IMR-90 (cell line): ENCODE measurements at regions not wholly inside any gene's neighbourhood (a gene's known extent, or its start where the extent isn't known, plus 50 kb on each side); places are given as distances from the start of the nearest gene placed in this dataset.

ENCODE experiments used
- ATAC-seq: fragments of 200-7000 bp; cut with Tn5 transposase; 2 replicates; pipeline ENCODE4 v1.9.1; 2020; ENCODE audit warnings: low read depth, mild to moderate bottlenecking, moderate library complexity
- BruUV-seq: library from RNA; stranded (reverse); fragments of 400-500 nt; replicated peaks from 2 replicates; lab custom pipeline; 2021; lab: Mats Ljungman, UMichigan
- CTCF ChIA-PET: fragments of 300-600 bp; formaldehyde crosslinking; extraction: SDS; loops from one replicate; lab custom pipeline; 2021; ENCODE audit warnings: antibody characterized with exemption; lab: Yijun Ruan, JAX
- POLR2A ChIA-PET: fragments of 300-600 bp; sonication (Branson Sonifier 250); formaldehyde crosslinking; loops from one replicate; lab custom pipeline; 2022; ENCODE audit warnings: antibody characterized with exemption; ENCODE audit not compliant: unreplicated experiment; lab: Charles Lee
- DNase-seq: peaks from one replicate; pipeline ENCODE4 v3.0.0; 2013
- H2AFZ ChIP-seq: replicated peaks from 2 replicates; pipeline ENCODE3; 2013; ENCODE audit warnings: low read length, mild to moderate bottlenecking; ENCODE audit not compliant: poor library complexity
- H2AK5ac ChIP-seq: 2 replicates; pipeline ENCODE4 v1.6.1; 2013; ENCODE audit warnings: low read depth, low read length, inconsistent platforms
- H2AK9ac ChIP-seq: replicated peaks from 2 replicates; pipeline ENCODE3; 2013; ENCODE audit warnings: mild to moderate bottlenecking, low read depth, low read length, moderate library complexity; ENCODE audit not compliant: poor library complexity
- H2BK120ac ChIP-seq: 2 replicates; pipeline ENCODE4 v1.6.1; 2013; ENCODE audit warnings: low read depth, low read length, inconsistent platforms
- H2BK15ac ChIP-seq: 3 replicates; pipeline ENCODE4 v1.6.1; 2013; ENCODE audit warnings: low read depth, low read length, inconsistent platforms
- H2BK20ac ChIP-seq: 2 replicates; pipeline ENCODE4 v1.6.1; 2013; ENCODE audit warnings: low read depth, mild to moderate bottlenecking, inconsistent platforms, low read length, moderate library complexity
- H2BK5ac ChIP-seq: 2 replicates; pipeline ENCODE4 v1.6.1; 2013; ENCODE audit warnings: mild to moderate bottlenecking, low read depth, low read length, inconsistent platforms; ENCODE audit not compliant: poor library complexity, severe bottlenecking
- H3K14ac ChIP-seq: replicated peaks from 2 replicates; pipeline ENCODE4 v1.6.1; 2013; ENCODE audit warnings: low read depth, low read length, inconsistent platforms
- H3K18ac ChIP-seq: 2 replicates; pipeline ENCODE4 v1.6.1; 2013; ENCODE audit warnings: low read depth, low read length, control low read depth
- H3K23ac ChIP-seq: 2 replicates; pipeline ENCODE4 v1.6.1; 2013; ENCODE audit warnings: low read depth, low read length, inconsistent platforms
- H3K27ac ChIP-seq: 2 replicates; pipeline ENCODE4 v1.5.1; 2013; ENCODE audit warnings: mild to moderate bottlenecking, control low read depth, low read length; ENCODE audit not compliant: insufficient read depth
- H3K27me3 ChIP-seq: 2 replicates; pipeline ENCODE4 v1.6.1; 2013; ENCODE audit warnings: low read length; ENCODE audit not compliant: control insufficient read depth, insufficient read depth
- H3K36me3 ChIP-seq: 2 replicates; pipeline ENCODE4 v1.6.1; 2013; ENCODE audit warnings: low read length, mixed read lengths; ENCODE audit not compliant: control insufficient read depth, insufficient read depth
- H3K4ac ChIP-seq: 2 replicates; pipeline ENCODE4 v1.6.1; 2013; ENCODE audit warnings: low read depth, low read length, inconsistent platforms
- H3K4me1 ChIP-seq: 2 replicates; pipeline ENCODE4 v1.6.1; 2013; ENCODE audit warnings: low read length, mixed read lengths; ENCODE audit not compliant: control insufficient read depth, insufficient read depth
- H3K4me2 ChIP-seq: 2 replicates; pipeline ENCODE4 v1.6.1; 2013; ENCODE audit warnings: low read depth, mild to moderate bottlenecking, control low read depth, low read length, moderate library complexity
- H3K4me3 ChIP-seq: 2 replicates; pipeline ENCODE4 v1.5.1; 2013; ENCODE audit warnings: low read depth, mild to moderate bottlenecking, control low read depth, low read length, moderate library complexity; ENCODE audit not compliant: insufficient read depth
- H3K56ac ChIP-seq: 2 replicates; pipeline ENCODE4 v1.6.1; 2013; ENCODE audit warnings: low read length, inconsistent platforms; ENCODE audit not compliant: insufficient read depth; ENCODE audit errors: extremely low read depth
- H3K79me1 ChIP-seq, 2 experiments: 2 replicates each; pipeline ENCODE4 v1.6.1; 2013; ENCODE audit warnings: low read length in 2 of 2, inconsistent platforms in 1 of 2, low read depth in 1 of 2
- H3K9ac ChIP-seq: 2 replicates; pipeline ENCODE4 v1.6.1; 2013; ENCODE audit warnings: low read depth, low read length, control low read depth
- H3K9me1 ChIP-seq: 2 replicates; pipeline ENCODE4 v1.6.1; 2013; ENCODE audit warnings: low read length, inconsistent platforms; ENCODE audit not compliant: insufficient read depth
- H3K9me3 ChIP-seq: 2 replicates; pipeline ENCODE4 v1.6.1; 2013; ENCODE audit warnings: low read length; ENCODE audit not compliant: control insufficient read depth, insufficient read depth
- H4K20me1 ChIP-seq: 2 replicates; pipeline ENCODE4 v1.6.1; 2013; ENCODE audit warnings: low read length, inconsistent platforms; ENCODE audit not compliant: insufficient read depth
- H4K5ac ChIP-seq: 2 replicates; pipeline ENCODE4 v1.6.1; 2013; ENCODE audit warnings: mild to moderate bottlenecking, low read depth, low read length, control low read depth
- H4K8ac ChIP-seq, 2 experiments: 2 replicates each; pipeline ENCODE4 v1.6.1; 2013; ENCODE audit warnings: low read depth in 2 of 2, low read length in 2 of 2, control low read depth in 1 of 2, inconsistent platforms in 1 of 2
- H4K91ac ChIP-seq: 2 replicates; pipeline ENCODE4 v1.6.1; 2013; ENCODE audit warnings: low read depth, low read length, inconsistent platforms; ENCODE audit not compliant: insufficient read depth
- BHLHE40 ChIP-seq: fragments of 150-350 bp; IDR thresholded peaks from 2 replicates; pipeline ENCODE4 v1.6.1; 2016; ENCODE audit warnings: mild to moderate bottlenecking, low read depth, low read length
- CEBPB ChIP-seq: IDR thresholded peaks from 2 replicates; pipeline ENCODE4 v1.6.1; 2012; ENCODE audit warnings: low read depth, low read length, improper control_type of control experiment
- CHD1 ChIP-seq: IDR thresholded peaks from 2 replicates; pipeline ENCODE4 v1.6.1; 2012; ENCODE audit warnings: low read depth, low read length, improper control_type of control experiment
- CTCF ChIP-seq: conservative IDR thresholded peaks from 2 replicates; pipeline ENCODE4 v1.5.1; 2012; ENCODE audit warnings: mild to moderate bottlenecking, low read depth, low read length, improper control_type of control experiment
- ELK1 ChIP-seq: fragments of 150-350 bp; IDR thresholded peaks from 2 replicates; pipeline ENCODE4 v1.6.1; 2016; ENCODE audit warnings: low read depth, mild to moderate bottlenecking, low read length, moderate library complexity, borderline replicate concordance
- FOS ChIP-seq: fragments of 150-350 bp; IDR thresholded peaks from 2 replicates; pipeline ENCODE4 v1.6.1; 2016; ENCODE audit warnings: low read depth, low read length
- MAZ ChIP-seq: IDR thresholded peaks from 2 replicates; pipeline ENCODE4 v1.6.1; 2012; ENCODE audit warnings: low read depth, mild to moderate bottlenecking, low read length, improper control_type of control experiment, moderate library complexity, borderline replicate concordance
- MXI1 ChIP-seq: IDR thresholded peaks from 2 replicates; pipeline ENCODE4 v1.6.1; 2012; ENCODE audit warnings: low read depth, mild to moderate bottlenecking, low read length, moderate library complexity, borderline replicate concordance
- NFE2L2 ChIP-seq: fragments of 150-350 bp; IDR thresholded peaks from 2 replicates; pipeline ENCODE4 v1.6.1; 2016; ENCODE audit warnings: low read depth, mild to moderate bottlenecking, low read length
- POLR2A ChIP-seq: IDR thresholded peaks from 2 replicates; pipeline ENCODE4 v1.6.1; 2012; ENCODE audit warnings: mild to moderate bottlenecking, low read depth, low read length
- RAD21 ChIP-seq: IDR thresholded peaks from 2 replicates; pipeline ENCODE4 v1.6.1; 2012; ENCODE audit warnings: low read length, improper control_type of control experiment
- RCOR1 ChIP-seq: IDR thresholded peaks from 2 replicates; pipeline ENCODE4 v1.6.1; 2012; ENCODE audit warnings: mild to moderate bottlenecking, low read length, improper control_type of control experiment; ENCODE audit not compliant: insufficient replicate concordance
- RFX5 ChIP-seq: IDR thresholded peaks from 2 replicates; pipeline ENCODE4 v1.8.0; 2012; ENCODE audit warnings: low read depth, mild to moderate bottlenecking, low read length, moderate library complexity
- SMC3 ChIP-seq: fragments of 150-350 bp; IDR thresholded peaks from 2 replicates; pipeline ENCODE4 v1.6.1; 2016; ENCODE audit warnings: low read depth, mild to moderate bottlenecking, antibody characterized with exemption, low read length, moderate library complexity
- USF2 ChIP-seq: fragments of 150-350 bp; IDR thresholded peaks from 2 replicates; pipeline ENCODE4 v1.6.1; 2017; ENCODE audit warnings: mild to moderate bottlenecking, antibody characterized with exemption, low read length, low read depth
- WGBS, 2 experiments: methylation state at CpG; one replicate each; pipeline versions ENCODE4 v1.1.5 to v1.1.7; 2013; ENCODE audit warnings: missing lambda C conversion rate in 2 of 2; ENCODE audit not compliant: insufficient read length in 1 of 2; ENCODE audit errors: extremely low coverage in 2 of 2; 5-methylcytosine and 5-hydroxymethylcytosine counted together
- dilution Hi-C: fragments of 300-500 bp; cut with HindIII; formaldehyde crosslinking; loops from one replicate; pipeline ENCODE4 v1.14.3; 2018; ENCODE audit warnings: low sequenced_read_pairs; ENCODE audit not compliant: unreplicated experiment
- in situ Hi-C: fragments of 300-500 bp; cut with MboI; formaldehyde crosslinking; loops from 3 replicates; pipeline ENCODE4 v1.14.3; 2019; ENCODE audit warnings: low sequenced_read_pairs, inconsistent platforms, mixed read lengths
- intact Hi-C: fragments of 100-400 bp; cut with micrococcal nuclease; formaldehyde crosslinking; loops from 2 replicates; pipeline ENCODE4 v1.10.0; 2022

GRCh38 chr10:65123120-65123519, 1601.9 kb downstream of the REEP3 start:
- ChIA-PET CTCF (no interaction called here), POLR2A (no interaction called here)
- H3K4ac ChIP-seq: no peak overlapping the region
- no peak overlapping the region for H3K9ac ChIP-seq
- H3K27ac ChIP-seq: no peak overlapping the region
- no peak overlapping the region for H3K56ac ChIP-seq
- no peak overlapping the region for H3K18ac ChIP-seq
- no peaks in the 10 kb centered on the region for H3K9me1 ChIP-seq
- H3K9me3 ChIP-seq: peaks cover 5% of the 10 kb centered on the region
- H3K79me1 ChIP-seq: no peaks in the 10 kb centered on the region
- H2BK120ac ChIP-seq: no peak overlapping the region
- no TSS peak for BruUV-seq
- DNase-seq (no peak), ATAC-seq (no peak)
- no peak overlapping the region for H3K14ac ChIP-seq
- intact Hi-C loops: no loop called here
- H4K5ac ChIP-seq: no peak overlapping the region
- no peak overlapping the region for H2AK9ac ChIP-seq
- H3K4me3 ChIP-seq: no peak overlapping the region
- no peaks in the 10 kb centered on the region for H3K4me1 ChIP-seq
- no peak overlapping the region for H4K8ac ChIP-seq
- H2AFZ ChIP-seq: no peak overlapping the region
- no CpG with 5 or more reads among the region's 1 CpG for WGBS, 2 experiments
- H2BK20ac ChIP-seq: no peak overlapping the region
- no peak overlapping the region for H4K91ac ChIP-seq
- dilution Hi-C loops: no loop called here
- no peak for TF ChIP-seq NFE2L2
- TF ChIP-seq RFX5: no peak
- TF ChIP-seq RCOR1: no peak
- no peak for TF ChIP-seq CHD1
- TF ChIP-seq SMC3: no peak
- TF ChIP-seq CTCF: no peak
- TF ChIP-seq POLR2A: no peak
- no peak for TF ChIP-seq RAD21
- no peak for TF ChIP-seq FOS
- TF ChIP-seq ELK1: no peak
- TF ChIP-seq MAZ: no peak
- TF ChIP-seq CEBPB: no peak
- no peak for TF ChIP-seq USF2
- no peak for TF ChIP-seq BHLHE40
- no peak for TF ChIP-seq MXI1
- no peaks in the 10 kb centered on the region for H3K36me3 ChIP-seq
- no peak overlapping the region for H2BK15ac ChIP-seq
- H4K20me1 ChIP-seq: no peaks in the 10 kb centered on the region
- H2BK5ac ChIP-seq: no peak overlapping the region
- no peaks in the 10 kb centered on the region for H3K27me3 ChIP-seq
- no peak overlapping the region for H2AK5ac ChIP-seq
- in situ Hi-C loops: no loop called here
- no peak overlapping the region for H3K4me2 ChIP-seq
- no peak overlapping the region for H3K23ac ChIP-seq
